ENCODE measurements at regions not wholly inside any gene's neighbourhood (a gene's known extent, or its start where the extent isn't known, plus 50 kb on each side); places are given as distances from the start of the nearest gene placed in this dataset.
A peak's percentile ranks its signal among the peaks of the same experiment; 100 is the strongest.
"Not testable (repeated sequence)": the region's sequence is repeated elsewhere in the genome, so short reads cannot be mapped to it uniquely, and the experiment has no call there.

DNA sequence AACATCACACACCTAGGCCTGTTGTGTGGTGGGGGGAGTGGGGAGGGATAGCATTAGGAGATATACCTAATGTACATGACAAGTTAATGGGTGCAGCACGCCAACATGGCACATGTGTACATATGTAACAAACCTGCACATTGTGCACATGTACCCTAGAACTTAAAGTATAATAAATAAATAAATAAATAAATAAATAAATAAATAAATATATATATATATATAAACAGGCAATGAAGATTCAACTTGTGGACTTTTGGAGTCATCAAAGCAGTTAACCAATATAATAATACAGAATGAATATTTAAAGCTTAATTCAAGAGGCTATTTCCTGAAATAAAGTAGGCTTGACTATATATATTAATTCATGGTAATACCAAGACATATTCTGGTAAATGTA is 167.0 kb downstream of the FOXD2 start:
- DNase-seq = not testable (repeated sequence)

DNA sequence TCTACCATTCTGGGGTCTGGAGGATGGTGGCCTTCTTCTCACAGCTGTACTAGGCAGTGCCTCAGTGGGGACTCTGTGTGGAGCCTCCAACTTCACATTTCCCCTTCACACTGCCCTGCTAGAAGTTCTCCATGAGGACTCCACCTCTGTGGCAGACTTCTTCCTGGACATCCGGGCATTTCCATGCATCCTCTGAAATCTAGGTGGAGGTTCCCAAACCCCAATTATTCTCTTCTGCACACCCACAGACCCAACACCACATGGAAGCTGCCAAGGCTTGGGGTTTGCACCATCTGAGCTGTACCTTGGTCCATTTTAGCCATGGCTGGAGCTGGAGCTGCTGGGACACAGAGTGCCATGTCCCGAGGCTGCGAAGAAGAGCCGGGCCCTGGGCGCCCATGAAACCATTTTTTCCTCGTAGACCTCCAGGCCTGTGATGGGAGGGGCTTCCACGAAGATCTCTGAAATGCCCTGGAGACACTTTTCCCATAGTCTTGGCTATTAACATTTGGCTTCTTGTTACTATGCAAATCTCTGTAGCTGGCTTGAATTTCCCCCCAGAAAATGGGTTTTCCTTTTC is 170.5 kb downstream of the FOXD2 start:
- peak; percentile 5 for DNase-seq

DNA sequence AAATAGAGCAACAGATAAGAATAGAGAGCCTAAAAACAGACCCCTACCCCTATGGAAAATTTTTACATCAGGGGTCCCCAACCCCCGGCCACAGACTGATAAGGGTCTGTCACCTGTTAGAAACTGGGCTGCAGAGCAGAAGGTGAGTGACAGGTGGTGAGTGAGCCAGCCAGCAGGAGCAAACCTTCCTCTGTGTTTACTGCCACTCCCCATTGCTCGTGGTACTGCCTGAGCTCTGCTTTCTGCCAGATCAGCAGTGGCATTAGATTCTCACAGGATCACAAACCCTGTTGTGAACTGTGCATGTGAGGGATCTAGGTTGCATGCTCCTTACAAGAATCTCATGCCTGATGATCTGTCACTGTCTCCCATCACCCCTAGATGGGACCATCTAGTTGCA is 174.1 kb downstream of the FOXD2 start:
- peak; percentile 40 for DNase-seq

DNA sequence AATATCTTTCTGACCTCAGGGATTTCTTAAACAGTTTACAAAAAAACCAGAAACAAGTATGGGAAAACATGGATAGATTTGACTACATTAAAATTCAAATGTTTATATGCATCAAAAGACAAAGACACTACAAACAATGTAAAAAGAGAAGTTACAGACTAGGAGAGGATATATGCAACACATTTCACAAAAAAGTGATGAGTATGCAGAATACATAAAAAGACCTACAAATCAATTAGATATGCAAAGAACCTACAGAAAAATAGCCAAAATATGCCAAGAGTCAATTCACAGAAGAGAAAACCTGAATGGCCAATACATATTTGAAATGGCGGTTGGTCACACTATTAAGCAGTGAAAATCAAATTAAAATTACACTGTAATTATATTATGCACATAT is 175.0 kb downstream of the FOXD2 start:
- no peak for DNase-seq

DNA sequence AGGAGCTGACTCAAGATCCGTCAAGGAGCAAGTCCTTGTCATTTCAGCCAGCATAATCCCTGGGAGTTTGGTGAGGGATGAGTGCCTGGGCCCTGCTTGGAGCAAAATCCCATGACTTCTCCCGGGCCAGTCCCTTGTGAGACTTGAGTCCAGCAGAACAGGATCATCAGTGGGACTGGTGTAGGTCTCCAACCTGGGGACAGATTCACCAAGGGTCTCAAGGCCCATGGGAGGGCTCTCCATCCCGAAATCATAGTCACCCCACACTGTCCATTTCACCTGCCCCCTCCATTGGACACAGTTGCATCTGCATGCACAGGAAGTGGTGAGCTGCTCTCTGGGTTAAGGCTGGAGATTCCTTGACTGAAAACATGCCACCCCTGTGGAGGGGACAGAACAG is 178.2 kb downstream of the FOXD2 start:
- DNase-seq = peak; percentile 32

DNA sequence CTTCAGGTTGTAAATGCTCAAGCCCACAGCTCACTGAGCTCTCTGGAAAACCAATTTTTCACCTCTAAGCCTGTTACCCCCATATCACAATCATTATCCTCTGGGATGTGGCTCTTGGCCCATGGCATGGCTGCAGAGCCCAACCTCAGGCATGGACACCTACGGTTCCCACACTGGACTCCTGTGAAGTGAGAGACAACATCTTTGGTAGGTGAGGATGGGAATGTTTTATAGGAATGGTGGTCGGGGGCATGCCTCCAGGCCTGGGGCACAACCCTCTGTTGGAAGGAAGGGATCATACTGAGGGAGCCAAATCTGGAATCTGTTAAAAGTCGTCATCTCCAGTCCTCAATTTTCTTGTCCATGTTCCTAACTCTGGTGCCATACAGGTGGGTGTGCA is 179.1 kb downstream of the FOXD2 start:
- peak; percentile 28 for DNase-seq

DNA sequence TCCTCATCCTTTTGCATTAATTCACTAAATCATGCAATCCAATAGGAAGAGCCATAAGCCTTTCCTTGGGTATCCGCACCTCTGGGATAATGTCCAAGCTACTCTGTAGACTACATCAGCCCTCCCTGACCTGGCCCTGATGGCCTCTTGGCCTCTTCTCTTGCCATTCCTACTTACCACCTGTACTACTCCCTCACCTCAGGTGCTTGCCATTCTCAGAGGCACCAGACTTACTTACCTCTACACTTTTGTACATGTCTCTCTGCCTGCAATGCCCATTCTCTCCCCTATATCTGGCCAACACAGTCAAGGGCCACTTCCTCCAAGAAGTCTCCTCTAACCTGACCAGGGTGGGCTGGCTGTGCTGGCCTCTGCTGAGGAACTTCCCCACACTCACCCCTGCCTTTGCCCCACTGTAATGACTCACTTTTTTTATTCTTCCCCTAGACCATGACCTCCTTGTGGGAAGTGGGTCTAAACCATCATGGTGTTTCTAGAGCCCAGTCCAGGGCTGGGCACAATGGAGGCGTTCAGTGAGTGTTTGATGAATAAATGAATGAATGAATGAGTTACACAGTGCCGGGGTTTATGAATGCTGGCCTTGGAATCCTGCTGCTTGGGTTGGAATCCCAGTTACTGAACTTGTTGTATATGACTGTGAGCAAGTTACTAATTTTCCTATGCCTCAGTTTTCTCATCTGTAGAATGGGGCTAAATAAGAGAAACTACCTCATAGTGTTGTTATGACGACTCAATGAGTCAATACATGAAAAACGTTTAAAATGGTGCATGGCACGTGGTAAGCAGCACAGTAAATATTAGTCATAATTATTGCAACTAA is 179.8 kb downstream of the FOXD2 start:
- peak; percentile 35 for DNase-seq

DNA sequence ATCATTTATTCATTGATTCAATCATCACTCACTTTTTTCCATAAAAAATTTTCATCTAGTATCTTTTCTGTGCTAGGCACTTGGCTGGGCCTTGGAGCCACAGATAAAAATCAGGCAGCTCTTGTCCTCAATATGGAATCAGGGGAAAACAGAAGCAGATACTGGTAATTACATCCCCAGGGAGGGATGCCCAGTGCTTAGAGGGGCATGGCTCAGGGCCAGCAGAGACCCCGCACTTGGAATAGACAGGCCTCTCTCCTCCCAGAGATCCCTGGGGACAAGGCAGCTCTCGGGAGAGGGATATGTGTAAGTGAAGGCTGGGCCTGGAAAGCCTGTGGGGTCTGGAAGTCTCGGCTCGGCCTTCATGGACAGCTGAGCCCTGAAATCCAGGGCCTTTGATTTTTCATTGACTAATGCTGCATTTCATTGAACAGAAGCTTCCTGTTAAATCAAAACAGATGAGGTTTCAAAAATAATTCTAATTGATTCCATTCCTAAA is 180.4 kb downstream of the FOXD2 start:
- peak; percentile 35 for DNase-seq

DNA sequence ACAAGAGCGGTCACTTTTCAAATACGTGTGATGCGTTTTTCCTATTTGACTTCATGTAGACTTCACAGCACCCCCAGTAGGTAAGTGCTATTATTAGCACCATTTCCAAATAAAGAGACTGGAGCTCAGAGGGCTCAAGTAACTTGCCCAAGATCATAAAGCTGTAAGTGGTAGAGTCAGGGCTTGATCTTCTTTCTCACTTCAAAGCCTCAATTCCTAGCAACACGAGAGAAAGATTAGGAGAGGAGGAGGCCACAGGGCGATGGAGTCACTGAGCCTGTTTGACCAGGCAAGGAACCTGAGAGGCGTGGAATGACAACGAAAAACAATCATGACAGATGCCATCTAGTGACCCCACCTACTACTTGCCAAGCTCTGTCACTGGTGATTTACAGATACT is 181.0 kb downstream of the FOXD2 start:
- no peak for DNase-seq

DNA sequence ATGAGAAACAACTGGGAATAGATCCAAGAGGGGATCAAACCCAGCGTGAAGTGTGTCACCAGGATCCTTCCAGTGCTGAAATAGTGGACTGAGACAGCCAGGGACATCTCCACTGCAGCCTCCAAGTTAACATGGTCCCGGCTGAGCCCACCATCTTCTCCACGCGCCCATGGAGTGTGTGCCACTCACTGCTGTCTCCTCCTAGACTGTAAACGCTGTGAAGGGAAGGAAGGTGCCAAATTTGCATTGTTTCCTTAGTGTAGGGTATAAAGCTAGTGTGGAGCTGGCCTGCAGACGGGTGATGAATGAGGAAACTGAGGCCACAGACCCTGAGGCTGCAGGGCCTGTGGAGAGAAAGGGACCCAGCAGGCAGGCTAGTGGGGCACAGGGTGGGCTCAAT is 183.6 kb downstream of the FOXD2 start:
- DNase-seq = peak; percentile 26

DNA sequence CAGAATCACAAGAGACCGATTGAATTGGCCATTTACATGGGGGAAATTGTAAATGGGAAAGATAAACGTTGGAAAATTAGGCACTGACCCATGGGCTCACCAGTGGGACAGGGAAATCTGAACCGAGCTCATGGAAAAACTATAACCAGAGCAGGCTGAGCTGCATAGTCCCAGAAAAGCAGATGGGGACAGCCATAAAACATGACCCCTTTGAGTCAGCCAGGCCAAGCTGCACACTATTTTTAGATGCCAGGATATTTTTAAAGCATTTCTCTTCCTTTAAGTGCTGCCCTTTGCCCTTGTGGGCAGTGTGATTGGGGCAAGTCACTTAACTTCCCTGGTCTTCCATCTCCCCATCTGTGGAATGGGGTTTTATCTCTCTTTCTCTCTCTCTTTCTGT is 184.1 kb downstream of the FOXD2 start:
- DNase-seq = no peak

DNA sequence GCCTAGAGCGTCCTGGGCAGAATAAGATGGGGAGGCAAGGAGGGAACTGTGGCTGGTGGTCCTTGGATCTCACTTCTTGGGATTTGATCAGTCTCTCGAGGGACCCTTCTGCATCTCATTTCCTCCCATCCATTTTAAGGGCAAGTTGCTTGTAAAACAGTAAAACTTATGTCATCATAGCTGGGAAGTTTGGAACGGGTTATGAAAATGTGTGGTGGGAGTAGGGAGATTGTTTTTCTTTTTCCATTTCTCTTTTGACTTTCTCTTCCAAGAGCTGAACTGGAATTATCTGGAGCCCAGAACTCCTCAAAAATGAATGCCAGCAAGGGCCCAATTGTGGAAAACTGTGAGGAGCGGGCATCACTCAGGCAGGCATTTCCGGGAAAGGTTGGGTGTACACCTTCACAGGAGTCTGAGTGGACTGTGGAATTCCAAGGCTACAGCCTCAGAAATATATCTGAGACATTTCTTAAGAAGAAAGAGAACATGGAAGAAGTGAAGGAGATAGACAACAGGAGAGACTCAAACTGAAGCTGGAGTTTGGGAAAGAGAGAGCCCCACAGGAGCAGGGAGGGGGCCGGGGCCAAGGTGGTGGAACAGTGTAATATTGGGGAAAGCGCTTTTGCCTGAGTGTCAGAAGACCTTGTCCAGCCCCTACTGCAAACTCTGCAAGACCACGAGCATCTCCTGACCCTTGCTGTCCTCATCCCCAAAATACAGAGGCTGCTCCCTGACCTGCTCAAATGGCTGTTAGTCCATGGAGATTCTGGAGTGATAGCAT is 185.1 kb downstream of the FOXD2 start:
- peak; percentile 26 for DNase-seq

DNA sequence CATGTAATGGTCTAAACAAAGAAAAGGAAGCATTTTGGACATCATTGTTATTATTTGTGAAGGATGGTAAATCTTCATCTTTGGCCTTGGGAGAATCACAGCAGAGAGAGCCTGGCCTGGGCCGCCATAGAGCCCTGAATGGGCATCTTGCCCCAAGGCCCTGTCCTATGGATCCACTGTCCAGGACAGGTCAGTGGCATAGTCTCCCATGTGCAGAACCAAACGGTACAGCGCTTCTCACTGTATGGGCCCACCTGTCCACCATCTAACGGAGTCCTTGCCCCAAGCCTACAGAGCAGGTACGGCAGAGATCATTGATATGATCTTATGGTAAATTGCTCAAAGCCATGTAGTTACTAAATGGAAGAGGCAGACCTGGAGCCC is 185.7 kb downstream of the FOXD2 start:
- peak; percentile 33 for DNase-seq

DNA sequence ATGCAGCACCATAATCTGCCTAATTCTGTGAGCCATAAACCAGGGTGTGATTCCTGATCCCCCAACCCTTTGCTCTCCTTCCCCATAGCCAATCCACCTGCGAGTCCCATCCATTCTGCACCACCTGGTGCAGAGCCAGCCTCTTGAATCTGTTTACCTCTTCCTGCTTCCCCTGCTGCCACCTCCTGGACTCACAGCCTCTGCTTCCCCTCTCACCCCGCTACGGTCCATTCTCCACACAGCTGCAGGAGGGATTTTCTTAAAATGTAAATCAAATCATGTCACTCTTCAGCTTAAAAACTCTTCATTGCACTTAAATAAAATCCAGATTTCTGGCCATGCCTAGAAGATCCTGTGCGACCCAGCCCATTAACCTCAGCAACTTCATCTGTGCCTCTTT is 186.7 kb downstream of the FOXD2 start:
- peak; percentile 40 for DNase-seq

DNA sequence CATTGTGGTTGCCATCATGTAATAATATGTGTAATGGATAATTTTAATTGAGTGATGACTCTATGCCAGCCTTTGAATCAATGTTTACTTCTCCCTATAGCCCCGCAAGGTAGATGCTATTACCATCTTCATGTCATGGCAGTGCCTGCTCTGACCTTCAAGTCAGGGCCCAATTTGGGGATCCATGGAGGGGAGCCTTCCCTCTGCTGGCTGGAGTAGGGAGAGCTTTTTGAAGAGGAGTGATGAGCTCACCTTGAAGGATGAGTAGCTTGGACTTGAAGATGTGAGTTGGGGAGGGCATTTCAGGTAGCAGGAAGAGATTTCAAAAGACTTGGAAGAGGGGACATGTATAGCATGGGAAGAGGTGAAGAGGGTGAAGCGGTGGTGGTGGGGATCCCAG is 189.2 kb downstream of the FOXD2 start:
- peak; percentile 41 for DNase-seq

DNA sequence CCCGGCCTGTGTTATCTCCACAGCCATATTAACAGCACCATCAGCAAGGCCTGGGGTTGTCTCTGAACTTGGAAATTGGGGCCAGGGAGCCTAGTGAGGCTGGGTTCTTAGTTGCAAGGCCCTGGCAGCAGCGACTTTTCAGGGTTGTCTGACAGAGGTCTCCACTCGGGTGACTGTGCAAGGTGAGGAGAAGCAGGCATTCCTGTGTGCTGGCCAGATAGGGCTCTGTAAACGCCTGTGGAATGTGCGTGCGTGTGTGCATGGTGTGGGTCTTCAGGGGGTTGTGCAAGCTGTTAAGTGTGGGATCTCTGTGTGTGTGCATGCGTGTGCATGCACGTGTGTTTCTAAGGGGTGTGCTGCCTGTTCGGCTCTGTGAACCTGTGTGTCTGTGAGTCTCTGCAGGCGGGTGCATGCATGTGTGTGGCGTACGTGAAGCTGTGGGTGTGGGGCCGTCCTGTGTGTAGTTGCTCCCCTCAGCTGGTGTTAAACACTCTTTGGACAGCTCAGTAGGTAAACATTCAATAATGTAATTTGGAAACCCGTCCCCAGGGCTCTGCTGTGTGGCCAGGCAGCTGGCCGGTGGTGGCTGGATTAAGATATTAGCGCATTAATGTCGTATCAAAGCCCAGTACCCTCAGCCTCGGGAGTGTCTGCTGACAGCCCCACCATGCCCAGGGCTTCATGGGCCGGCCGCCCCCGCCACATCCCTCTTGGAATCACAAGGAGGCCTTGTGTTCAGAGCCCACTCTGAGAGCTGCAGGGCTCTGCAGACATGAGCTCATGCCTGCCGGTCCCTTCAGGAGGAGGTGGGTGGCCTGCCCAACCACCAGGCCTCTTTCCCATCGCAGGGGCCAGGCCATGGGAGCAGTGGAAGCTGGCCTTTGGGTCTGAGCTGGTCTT is 189.9 kb downstream of the FOXD2 start:
- DNase-seq = no peak

DNA sequence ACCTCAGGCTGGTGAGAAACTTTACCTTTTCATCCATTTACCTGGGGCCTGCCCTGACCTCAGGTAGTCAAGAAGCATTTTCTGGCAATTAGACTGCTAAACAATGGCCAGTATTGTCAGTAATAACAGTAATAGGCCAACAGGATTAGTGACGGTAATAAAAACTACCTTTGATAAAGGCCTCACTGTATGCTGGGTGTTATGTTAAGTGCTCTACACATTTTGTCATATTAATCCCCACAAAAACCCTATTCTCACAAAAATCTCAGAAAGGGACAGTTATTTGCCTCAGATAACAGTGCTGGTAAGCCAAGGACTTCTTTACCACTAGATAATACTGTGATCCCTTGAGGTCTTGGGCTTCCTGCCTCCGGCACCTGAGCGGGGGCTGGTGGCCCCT is 191.4 kb downstream of the FOXD2 start:
- DNase-seq = no peak

DNA sequence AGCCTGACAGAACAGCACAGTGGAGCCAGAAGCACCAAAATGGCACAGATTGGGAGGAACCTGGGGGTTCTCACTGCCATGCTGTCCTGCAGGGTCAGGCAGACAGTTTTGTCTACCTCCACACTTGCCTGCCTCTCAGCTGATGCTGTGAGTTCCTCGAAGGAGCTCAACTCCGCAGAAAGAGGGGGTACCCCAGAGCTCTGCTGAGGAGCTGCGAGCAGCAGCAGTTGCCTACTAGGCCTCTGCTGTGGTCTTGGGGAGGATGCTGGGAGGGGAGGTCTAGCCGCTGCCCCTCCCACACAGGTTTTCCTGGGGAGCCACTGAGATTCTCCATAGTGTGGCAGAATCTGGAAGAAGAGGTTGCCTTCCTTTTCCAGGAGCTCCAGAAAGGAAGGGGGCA is 192.5 kb downstream of the FOXD2 start:
- DNase-seq = no peak

DNA sequence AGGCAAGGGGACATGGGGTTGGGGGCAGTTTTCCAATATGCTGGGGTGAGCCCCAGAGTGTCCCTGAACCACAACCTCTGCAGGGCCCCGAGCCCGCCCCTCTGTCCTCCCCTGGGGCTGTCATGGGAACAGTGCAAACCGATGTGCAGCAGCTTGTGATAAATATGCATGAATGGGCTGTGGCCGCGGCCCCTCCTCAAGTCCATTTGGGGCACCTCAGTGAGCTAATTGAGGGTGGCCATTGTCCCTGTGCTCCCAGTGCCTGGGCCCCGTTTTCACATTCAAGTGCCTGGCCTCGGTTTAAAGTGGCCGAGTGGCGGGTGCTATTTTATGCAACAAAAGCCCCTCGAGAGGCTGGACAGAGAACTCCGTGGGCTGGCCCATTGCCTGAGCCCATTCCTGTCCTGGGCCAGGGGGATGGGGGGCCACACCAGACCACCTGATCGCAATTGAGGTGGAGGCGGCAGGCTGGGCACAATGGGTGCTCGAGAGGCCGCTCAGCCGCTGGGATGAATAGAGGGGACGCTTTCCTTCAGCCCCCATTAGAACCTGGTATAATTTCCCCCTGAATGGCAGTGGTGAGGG is 193.7 kb downstream of the FOXD2 start:
- no peak for DNase-seq

DNA sequence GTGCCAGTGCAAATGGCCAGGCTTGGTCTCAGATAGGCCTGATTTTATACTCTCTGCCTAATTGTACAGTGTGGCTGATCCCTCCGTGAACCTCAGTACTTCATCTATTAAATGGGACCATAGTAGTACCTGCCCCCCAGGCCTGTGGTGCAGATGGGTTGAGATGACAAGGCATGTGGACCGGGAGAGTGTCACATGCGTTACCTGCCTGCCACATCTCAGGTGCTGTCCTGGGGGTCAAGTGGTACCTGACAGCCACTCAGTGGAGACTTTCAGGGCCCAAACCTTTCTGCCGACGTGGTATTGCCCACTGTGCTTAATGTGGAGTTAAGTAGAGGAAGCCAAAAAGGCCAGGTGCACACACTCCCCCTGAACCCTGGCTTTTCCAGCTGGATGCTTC is 197.3 kb downstream of the FOXD2 start:
- DNase-seq = no peak

DNA sequence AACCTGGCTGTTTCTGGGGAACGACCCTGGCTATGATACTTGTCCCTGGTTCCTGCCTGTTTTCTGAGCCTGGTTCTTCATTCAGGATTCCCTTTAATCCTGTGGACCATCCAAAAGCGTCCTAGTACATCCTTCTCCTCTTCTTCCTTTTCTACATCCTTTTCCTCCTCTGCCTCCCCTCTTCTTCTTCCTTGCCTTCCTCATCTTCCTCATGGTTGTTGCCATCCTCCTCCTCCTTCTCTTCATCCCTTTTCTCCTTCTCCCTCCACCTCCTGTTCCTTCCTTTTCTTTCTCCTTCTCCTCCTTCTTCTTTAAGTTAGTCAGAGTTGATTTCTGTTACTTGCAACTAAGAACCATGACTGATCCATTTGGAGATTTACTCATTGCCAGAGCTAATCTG is 197.8 kb downstream of the FOXD2 start:
- DNase-seq = no peak

DNA sequence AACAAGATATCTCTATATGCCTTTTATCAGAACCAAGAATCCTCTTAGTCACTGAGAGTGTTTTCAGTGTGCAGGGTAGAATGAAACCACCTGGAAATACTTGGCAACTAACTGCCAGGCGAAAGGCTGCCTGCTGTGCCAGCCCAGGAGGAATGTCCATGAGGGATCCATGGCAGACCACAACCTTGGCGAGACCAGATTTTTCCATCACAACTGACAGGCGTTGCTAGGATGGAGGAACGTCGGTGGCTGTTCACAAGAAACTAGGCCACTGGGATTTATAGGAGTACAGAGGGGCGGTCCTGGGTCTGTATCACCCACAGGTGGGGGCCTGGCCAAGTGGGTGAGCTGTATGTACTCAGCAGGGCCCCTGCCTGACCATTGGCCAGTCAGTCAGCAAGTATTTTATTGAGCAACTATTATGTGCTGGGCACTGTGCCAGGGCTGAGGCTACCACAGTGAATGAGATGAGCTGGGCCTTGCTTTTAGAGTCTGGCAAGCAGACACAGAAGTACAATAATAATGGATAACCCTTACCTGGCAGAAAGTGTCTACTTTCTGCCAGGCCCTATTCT is 199.4 kb downstream of the FOXD2 start:
- DNase-seq = no peak
